ENCODE measurements at regions not wholly inside any gene's neighbourhood (a gene's known extent, or its start where the extent isn't known, plus 50 kb on each side); places are given as distances from the start of the nearest gene placed in this dataset.

GRCh38 chr5:172568308-172568910 lies 72.7 kb upstream of the NEURL1B start:
- no peak for DNase-seq

DNA sequence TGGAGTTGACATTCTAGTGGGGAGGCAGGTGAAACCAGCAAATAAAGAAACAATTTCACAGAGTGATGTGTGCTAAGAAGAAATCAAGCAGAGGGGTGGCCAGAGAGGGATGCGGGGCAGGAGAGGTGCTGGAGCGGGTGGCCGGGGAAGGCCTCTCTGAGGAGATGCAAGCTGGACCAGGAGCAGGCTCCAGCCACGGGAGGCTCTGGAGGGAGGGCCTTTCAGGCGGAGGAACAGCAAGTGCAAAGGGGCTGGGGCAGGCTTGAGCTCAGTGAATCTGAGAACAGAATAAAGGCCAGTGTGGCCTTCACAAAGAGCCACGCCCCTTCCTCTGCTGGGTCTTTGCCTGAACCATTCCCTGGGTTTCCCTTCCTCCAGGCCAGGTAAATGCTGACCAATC lies 73.2 kb upstream of the NEURL1B start:
- DNase-seq: no peak

DNA sequence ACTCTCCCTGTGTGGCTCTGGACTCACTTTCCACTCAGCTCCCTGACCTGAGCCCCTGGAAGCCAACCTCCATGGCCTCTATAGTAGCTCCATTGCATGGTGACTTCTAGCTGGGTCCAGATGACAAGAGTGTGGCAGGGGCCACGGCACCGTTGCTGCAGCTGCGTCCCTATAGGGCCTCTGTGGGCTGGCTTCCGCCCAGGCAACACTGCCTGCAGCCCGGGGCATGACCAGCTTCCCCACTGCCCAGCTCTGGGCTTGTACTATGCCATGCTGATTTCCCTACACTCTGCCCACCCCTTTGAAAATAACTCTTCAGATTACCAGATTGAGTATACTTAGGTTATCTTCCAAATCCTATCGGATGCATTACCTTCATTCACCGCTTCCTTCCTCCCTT lies 73.8 kb upstream of the NEURL1B start:
- no peak for DNase-seq

DNA sequence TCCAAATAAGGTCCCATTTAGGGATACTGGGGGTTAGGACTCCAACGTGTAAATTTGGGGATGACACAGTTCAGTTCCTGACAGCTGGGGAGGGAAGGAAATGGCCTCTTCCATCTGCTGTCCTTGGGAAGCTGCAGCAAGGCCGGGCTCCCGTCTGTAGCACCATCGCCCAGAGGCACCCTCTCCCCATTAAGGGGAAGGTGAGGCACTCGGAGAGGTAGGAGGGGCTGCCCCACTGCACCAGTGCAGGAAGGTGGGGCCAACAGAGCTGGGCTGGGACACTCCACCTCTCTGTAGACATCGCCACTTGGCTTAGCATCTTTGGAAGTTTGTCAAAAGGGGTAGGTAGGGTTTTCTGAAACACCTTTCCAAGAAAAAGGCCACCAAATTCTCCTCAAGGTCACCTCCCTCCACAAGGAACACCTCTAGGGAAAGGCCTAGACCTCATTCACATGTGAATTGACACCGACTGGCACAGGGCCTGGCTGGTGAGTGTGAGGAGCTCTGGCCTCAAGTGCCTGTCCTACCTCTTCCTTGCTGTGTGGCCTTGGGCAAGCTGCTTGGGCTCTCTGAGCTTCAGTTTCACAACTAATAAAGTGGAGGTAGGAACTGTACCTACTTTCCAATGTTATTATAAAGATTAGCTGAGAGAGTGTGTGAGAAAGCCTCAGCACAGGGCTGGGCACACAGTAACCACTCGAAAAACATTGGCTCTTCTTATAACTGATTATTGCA lies 75.0 kb upstream of the NEURL1B start:
- no peak for DNase-seq

GRCh38 chr5:172565455-172565854 lies 75.6 kb upstream of the NEURL1B start:
- DNase-seq: no peak

DNA sequence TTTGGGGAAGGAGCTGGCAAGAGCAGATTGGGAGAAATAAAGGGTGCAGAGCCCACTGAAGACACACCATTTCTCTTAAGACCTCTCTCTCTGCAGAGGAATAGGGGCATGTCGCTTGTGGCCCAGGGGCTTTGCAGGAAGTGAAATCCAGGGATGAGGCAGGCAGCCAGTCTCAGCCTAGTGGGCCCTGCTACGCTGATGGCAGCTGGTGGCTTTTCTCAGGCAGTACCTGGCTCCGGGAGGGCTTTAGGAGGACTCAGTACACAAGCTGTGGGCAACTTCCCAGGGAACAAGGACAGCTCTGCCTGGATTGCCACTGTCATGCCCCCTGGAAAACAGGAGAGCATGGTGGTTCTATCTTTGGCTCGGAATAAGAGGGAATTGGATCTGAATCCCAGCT lies 76.2 kb upstream of the NEURL1B start:
- DNase-seq: no peak

DNA sequence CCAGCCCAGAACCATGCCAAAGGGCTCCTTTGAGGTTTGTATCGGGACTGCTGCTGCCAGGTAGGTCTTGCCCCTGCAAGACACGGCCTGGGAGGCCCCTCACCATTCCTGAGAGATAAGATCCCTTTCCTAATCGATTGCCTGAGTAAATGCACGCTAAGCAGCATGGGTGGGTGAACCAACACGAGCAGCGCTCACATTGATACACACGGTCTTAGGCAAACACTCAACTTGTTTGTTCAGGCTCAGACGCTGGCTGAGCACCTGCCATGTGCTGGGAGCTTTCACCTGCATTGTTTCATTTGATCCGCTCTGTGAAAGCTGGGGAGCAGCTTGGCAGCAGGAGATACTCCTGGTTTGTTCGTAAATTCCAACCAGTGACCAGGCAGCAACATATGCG lies 76.9 kb upstream of the NEURL1B start:
- DNase-seq: peak; percentile 63

- no peak for DNase-seq
These were observed 78.6 kb upstream of the NEURL1B start for GRCh38 chr5:172562443-172562842.

DNA sequence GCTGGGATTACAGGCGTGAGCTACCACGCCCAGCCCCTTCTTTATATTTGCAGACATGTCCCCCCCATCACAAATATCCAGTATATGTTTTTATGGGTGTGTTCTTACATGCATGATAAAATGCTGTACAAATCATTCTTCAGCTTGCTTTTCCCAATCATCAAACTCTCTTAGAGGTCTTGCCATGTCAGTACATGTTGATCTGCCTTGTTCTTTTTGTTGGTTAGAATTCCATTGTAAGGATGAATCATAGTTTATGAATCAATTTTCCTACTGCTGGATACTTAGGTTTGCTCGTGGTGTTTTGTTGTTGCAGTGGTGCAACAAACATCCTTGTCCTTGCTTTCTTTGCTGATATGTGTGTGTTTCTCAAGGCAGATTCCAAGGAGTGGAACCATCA lies 79.9 kb upstream of the NEURL1B start:
- no peak for DNase-seq

DNA sequence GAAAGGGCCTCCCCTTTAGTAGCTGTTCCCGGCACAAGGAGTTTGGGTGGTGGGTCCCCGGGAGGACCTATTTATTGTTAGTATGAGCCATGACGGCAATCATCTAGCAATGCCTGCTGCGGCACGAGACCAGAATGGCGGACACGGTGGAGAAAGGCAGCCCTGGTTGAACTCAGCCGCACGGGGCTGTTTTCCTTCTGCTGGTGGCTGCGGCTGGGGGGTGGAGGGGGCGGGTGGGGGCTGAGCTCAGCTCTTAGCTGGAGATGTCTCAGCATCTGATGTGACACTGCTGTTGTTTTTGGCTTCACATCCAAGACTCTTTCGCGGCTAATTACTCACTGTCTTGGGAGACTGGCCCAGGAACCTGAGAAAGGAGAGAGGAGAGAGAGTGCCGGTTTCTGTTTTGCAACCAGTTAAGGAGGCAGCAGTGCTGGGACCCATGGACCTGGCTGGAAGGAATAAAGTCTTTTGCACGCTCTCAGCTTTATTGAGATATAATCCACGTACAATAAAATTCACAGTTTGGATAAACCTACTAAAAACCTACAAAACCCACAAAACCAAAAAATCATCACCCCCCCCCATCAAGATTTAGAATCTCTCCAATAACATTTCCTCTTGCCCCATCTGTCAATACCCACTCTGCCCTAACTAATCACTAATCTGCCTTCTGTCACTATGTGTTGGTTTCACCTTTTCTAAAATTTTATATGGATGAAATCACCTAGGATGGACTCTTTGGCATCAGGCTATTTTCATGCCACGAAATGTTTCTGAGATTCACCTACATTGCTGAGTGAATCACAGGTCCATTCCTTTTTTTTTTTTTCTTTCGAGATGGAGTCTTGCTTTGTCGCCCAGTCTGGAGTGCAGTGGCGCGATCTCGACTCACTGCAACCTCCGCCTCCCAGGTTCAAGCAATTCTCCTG lies 81.8 kb upstream of the NEURL1B start:
- peak; percentile 51 for DNase-seq

- DNase-seq: no peak
These were observed 82.7 kb upstream of the NEURL1B start for GRCh38 chr5:172558076-172558976.

GRCh38 chr5:172556971-172557461 lies 84.0 kb upstream of the NEURL1B start:
- no peak for DNase-seq

DNA sequence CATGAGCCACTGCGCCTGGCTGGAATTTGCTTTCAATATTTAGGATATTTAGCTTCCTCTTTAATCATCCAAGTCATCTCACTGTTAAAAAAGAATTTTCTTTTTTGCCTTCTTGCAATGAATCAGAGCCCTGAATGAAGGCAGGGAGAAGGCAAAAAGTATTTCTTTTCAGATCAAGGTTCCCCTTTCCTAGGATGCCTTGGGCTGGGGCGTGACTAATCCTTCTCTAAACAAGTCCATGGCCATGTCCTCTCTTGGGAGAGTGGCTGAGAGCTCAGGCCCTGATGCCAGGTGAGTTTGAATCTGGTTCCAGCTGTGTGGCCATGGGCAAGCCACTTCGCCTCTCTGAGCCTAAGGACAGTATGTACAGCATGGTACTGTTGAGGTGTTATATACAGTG lies 84.8 kb upstream of the NEURL1B start:
- no peak for DNase-seq

DNA sequence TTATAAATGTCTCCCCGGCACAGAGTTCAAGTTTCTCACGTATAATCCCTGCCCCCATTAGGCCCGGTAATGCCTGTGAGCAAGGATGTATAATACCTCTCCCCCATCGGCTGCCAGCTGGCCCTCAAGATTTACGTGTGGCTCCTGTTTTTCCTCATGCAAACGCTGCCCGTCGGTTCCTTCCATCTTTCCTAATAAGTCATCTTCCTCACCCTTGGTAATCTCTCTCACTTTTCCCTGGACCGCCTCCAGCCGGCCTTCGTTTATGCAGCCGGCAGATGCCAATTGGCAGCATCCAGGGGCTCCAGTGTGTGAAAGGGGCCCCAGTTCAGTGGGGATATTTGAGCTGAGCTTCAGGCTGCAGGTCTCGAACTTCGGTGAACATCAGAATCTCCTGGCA lies 86.5 kb upstream of the NEURL1B start:
- DNase-seq: no peak

DNA sequence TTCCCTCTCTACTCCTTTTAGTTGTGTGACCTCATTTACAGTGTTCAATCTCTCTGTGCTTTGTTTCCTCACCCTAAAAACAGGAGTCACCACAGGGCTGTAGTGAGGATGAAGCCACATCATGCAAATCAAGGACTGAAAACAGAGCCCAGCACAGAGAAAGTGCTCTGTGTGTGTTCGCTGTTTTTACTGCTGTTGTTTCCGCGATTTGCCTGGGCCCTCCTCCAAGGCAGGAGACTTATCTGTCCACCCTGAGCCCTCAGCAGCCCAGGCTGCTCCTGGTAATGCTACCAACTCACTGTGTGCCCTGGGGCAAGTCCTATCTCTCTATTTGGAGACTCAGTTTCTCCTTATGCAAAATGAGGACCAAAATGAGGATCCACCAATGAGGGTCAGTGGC lies 87.2 kb upstream of the NEURL1B start:
- DNase-seq: no peak

- no peak for DNase-seq
These were observed 87.9 kb upstream of the NEURL1B start for GRCh38 chr5:172553167-172553566.

- no peak for DNase-seq
These were observed 90.1 kb upstream of the NEURL1B start for GRCh38 chr5:172550996-172551395.

DNA sequence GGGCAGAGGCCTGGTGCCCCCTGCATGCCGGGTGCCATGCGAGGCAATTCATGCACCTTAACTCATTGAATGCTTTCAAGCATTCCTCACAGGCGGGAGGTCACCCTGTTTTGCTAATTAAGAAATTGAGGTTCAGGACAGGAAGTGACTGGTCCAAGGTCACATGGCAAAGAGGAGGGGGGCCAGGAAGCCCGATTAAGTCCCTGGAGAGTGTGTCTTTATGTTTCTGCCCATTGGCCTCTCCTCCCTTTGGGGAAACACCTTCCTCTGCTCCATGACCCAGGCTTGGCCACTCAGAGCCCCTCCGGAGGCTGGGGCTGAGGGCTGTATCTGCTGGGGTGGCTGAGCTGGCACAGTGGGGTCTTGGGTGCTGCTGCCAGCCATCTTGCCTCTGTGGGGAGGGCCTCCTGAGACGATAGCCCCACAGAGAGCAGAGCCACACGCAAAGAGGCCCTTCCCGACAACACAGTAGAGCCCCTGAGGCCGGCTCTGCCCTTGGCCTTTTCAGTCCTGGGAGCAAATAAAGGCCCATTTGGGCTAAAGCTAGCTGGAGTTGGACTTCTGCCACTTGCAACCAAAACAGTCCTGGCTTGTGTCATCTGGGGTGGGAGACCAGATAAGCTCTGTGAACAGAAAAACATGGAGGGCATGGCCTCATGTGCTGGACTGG lies 90.8 kb upstream of the NEURL1B start:
- no peak for DNase-seq

- peak; percentile 54 for DNase-seq
These were observed 91.4 kb upstream of the NEURL1B start for GRCh38 chr5:172549696-172550095.

DNA sequence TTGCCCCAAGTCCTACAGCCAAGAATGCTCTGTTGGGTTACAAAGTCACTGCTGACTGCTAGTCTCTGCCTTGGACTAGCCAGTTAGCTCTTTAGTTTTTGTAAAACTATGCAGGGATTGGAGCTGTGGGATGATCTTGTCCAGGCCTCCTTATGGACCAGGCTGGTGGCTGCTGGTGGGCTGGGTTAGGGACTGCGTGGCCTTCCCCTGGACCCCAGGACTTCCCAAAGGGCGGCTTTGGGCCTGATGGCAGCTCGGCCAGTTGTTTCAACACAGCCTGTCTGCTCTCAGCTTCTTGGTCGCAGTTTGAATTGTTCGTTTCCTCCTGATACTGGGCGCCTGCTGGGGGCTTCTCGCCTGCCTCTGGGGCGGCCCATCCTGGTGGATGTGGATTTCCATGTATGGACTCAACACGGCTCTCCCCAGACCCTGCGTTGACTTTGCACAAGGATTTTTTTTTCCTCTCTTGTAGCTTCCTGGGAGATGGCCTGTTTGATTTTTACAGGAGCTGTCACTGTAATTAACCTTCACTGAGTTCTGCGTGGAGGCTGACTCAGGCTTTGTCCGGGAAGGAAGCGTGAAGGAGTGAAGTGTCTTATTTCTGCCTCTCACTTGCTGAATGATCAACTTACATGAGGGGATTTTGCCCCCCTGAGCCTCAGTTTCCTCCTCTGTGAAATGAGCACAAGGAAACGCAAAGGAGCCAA lies 91.9 kb upstream of the NEURL1B start:
- no peak for DNase-seq

- no peak for DNase-seq
These were observed 92.7 kb upstream of the NEURL1B start for GRCh38 chr5:172548311-172548731.

Measured in NCI-H2171 (cell line).